GM12878 (cell line): ENCODE measurements at regions not wholly inside any gene's neighbourhood (a gene's known extent, or its start where the extent isn't known, plus 50 kb on each side); places are given as distances from the start of the nearest gene placed in this dataset.

Experiments
- ATAC-seq: fragments of 200-7000 bp; cut with Tn5 transposase; 3 replicates; pipeline ENCODE4 v1.9.1; 2020; ENCODE audit warnings: mild to moderate bottlenecking, moderate library complexity
- BruUV-seq: library from RNA; stranded (reverse); fragments of 400-500 nt; replicated peaks from 2 replicates; lab custom pipeline; 2021; lab: Mats Ljungman, UMichigan
- CTCF ChIA-PET: fragments of 300-600 bp; sonication (Branson Sonifier 250); formaldehyde crosslinking; extraction: SDS; loops from one replicate; lab custom pipeline; 2021; ENCODE audit warnings: inconsistent platforms; lab: Yijun Ruan, JAX
- POLR2A ChIA-PET: fragments of 350-600 bp; formaldehyde crosslinking; extraction: SDS; loops from one replicate; lab custom pipeline; 2021; ENCODE audit warnings: inconsistent platforms; lab: Charles Lee
- RAD21 ChIA-PET: fragments of 300-600 bp; sonication (Branson Sonifier 250); formaldehyde crosslinking; loops from one replicate; lab custom pipeline; 2023; ENCODE audit warnings: antibody characterized with exemption; ENCODE audit not compliant: unreplicated experiment; lab: Charles Lee
- SMC1A ChIA-PET: fragments of 300-600 bp; sonication (Branson Sonifier 250); formaldehyde crosslinking; loops from one replicate; lab custom pipeline; 2023; ENCODE audit not compliant: unreplicated experiment, uncharacterized antibody; lab: Charles Lee
- DNase-seq: peaks from one replicate; pipeline ENCODE4 v3.0.0-alpha.2; 2011; ENCODE audit warnings: low read depth, low spot score
- FAIRE-seq: peaks from 3 replicates; lab custom pipeline; 2011; peaks lifted over from hg19 to GRCh38; lab: Jason Lieb, UNC
- H2AFZ ChIP-seq: 2 replicates; pipeline ENCODE4 v1.6.0; 2011; ENCODE audit warnings: low read depth, low read length, control low read depth; ENCODE audit not compliant: control insufficient read depth
- H3K27ac ChIP-seq: 2 replicates; pipeline ENCODE4 v1.5.1; 2011; ENCODE audit warnings: control low read depth; ENCODE audit not compliant: control insufficient read depth, insufficient read depth
- H3K27me3 ChIP-seq, 2 experiments: replicated peaks in 1 of 2; 2 replicates each; pipeline versions ENCODE4 v1.6.0 to v1.6.1; 2011; ENCODE audit warnings: low read length in 1 of 2; ENCODE audit not compliant: control insufficient read depth in 2 of 2, insufficient read depth in 2 of 2
- H3K36me3 ChIP-seq, 2 experiments: 2 replicates each; pipeline ENCODE4 v1.5.1; 2011; ENCODE audit warnings: low read length in 1 of 2; ENCODE audit not compliant: control insufficient read depth in 2 of 2, insufficient read depth in 2 of 2
- H3K4me1 ChIP-seq: 2 replicates; pipeline ENCODE4 v1.6.1; 2011; ENCODE audit warnings: mild to moderate bottlenecking, low read length, moderate library complexity, mixed read lengths; ENCODE audit not compliant: control insufficient read depth, insufficient read depth
- H3K4me2 ChIP-seq: 2 replicates; pipeline ENCODE4 v1.6.0; 2011; ENCODE audit warnings: control low read depth; ENCODE audit not compliant: control insufficient read depth, insufficient read depth
- H3K4me3 ChIP-seq: fragments of 200-600 bp; sonication (generic); 2 replicates; pipeline ENCODE4 v1.5.1; 2016
- H3K79me2 ChIP-seq: 2 replicates; pipeline ENCODE4 v1.6.0; 2011; ENCODE audit warnings: low read length; ENCODE audit not compliant: control insufficient read depth, insufficient read depth
- H3K9ac ChIP-seq: 2 replicates; pipeline ENCODE4 v1.8.0; 2011; ENCODE audit warnings: low read length, control low read depth, mixed read lengths; ENCODE audit not compliant: control insufficient read depth, insufficient read depth
- H3K9me3 ChIP-seq: replicated peaks from 3 replicates; pipeline ENCODE4 v1.5.1; 2011; ENCODE audit warnings: mild to moderate bottlenecking, low read length; ENCODE audit not compliant: control insufficient read depth, insufficient read depth
- H4K20me1 ChIP-seq: 2 replicates; pipeline ENCODE4 v1.6.0; 2011; ENCODE audit not compliant: control insufficient read depth, insufficient read depth
- BCL3 ChIP-seq: IDR thresholded peaks from 2 replicates; pipeline ENCODE4 v1.6.1; 2011; ENCODE audit warnings: borderline replicate concordance, low read depth, mild to moderate bottlenecking, moderate library complexity, low read length; ENCODE audit not compliant: insufficient read depth, poor library complexity, severe bottlenecking
- BHLHE40 ChIP-seq, 2 experiments: fragments of 450-650 bp in 1 of 2; IDR thresholded peaks; 2 replicates each; pipeline ENCODE4 v1.6.1; 2011 to 2017; ENCODE audit warnings: low read depth in 2 of 2, borderline replicate concordance in 1 of 2, improper control_type of control experiment in 1 of 2, low read length in 1 of 2, mild to moderate bottlenecking in 1 of 2
- CHD2 ChIP-seq: IDR thresholded peaks from 2 replicates; pipeline ENCODE4 v1.6.1; 2011; ENCODE audit warnings: low read depth, low read length, improper control_type of control experiment, borderline replicate concordance
- FOXK2 ChIP-seq: fragments of 450-650 bp; IDR thresholded peaks from 2 replicates; pipeline ENCODE4 v1.6.1; 2017; ENCODE audit warnings: mild to moderate bottlenecking, moderate library complexity
- HDAC6 ChIP-seq: fragments of 200-600 bp; sonication (generic); IDR thresholded peaks from one replicate; pipeline ENCODE4 v1.8.0; 2017; ENCODE audit warnings: antibody characterized with exemption; ENCODE audit not compliant: unreplicated experiment
- NFIC ChIP-seq: IDR thresholded peaks from 2 replicates; pipeline ENCODE4 v1.6.1; 2012; ENCODE audit warnings: low read depth, mild to moderate bottlenecking, inconsistent platforms, low read length, moderate library complexity
- NFYB ChIP-seq: IDR thresholded peaks from 2 replicates; pipeline ENCODE4 v1.6.1; 2011; ENCODE audit warnings: low read depth, mild to moderate bottlenecking, low read length, improper control_type of control experiment, moderate library complexity; ENCODE audit not compliant: insufficient read depth
- NR2C1 ChIP-seq: fragments of 450-650 bp; IDR thresholded peaks from 2 replicates; pipeline ENCODE4 v1.6.1; 2017; ENCODE audit warnings: antibody characterized with exemption, mild to moderate bottlenecking, moderate library complexity
- NRF1 ChIP-seq: conservative IDR thresholded peaks from 2 replicates; pipeline ENCODE4 v1.6.1; 2011; ENCODE audit warnings: mild to moderate bottlenecking, low read depth, low read length, improper control_type of control experiment
- RB1 ChIP-seq: fragments of 450-650 bp; formaldehyde crosslinking; IDR thresholded peaks from 2 replicates; pipeline ENCODE4 v1.6.1; 2017; ENCODE audit warnings: mild to moderate bottlenecking, borderline replicate concordance
- RCOR1 ChIP-seq: conservative IDR thresholded peaks from 2 replicates; pipeline ENCODE4 v1.6.1; 2012; ENCODE audit warnings: low read depth, low read length, improper control_type of control experiment
- SMAD5 ChIP-seq: IDR thresholded peaks from 2 replicates; pipeline ENCODE4 v1.6.1; 2016; ENCODE audit warnings: antibody characterized with exemption, low read depth
- SP1 ChIP-seq: IDR thresholded peaks from one replicate; pipeline ENCODE4 v1.6.1; 2011; ENCODE audit warnings: low read depth, low read length
- SREBF1 ChIP-seq: IDR thresholded peaks from 2 replicates; pipeline ENCODE4 v1.6.1; 2012; ENCODE audit warnings: mild to moderate bottlenecking, low read length
- TCF7 ChIP-seq: IDR thresholded peaks from 2 replicates; pipeline ENCODE4 v1.6.1; 2014; ENCODE audit warnings: antibody characterized with exemption, borderline replicate concordance
- ZNF217 ChIP-seq: fragments of 450-650 bp; IDR thresholded peaks from 2 replicates; pipeline ENCODE4 v1.6.1; 2017; ENCODE audit warnings: antibody characterized with exemption, mild to moderate bottlenecking
- ZNF384 ChIP-seq: IDR thresholded peaks from 2 replicates; pipeline ENCODE4 v1.6.1; 2012; ENCODE audit warnings: low read depth, mild to moderate bottlenecking, low read length, improper control_type of control experiment, borderline replicate concordance
- ZZZ3 ChIP-seq: IDR thresholded peaks from 2 replicates; pipeline ENCODE4 v1.6.1; 2011; ENCODE audit warnings: low read depth; ENCODE audit not compliant: control insufficient read depth, insufficient read length
- WGBS: methylation state at CpG from one replicate; pipeline ENCODE4 v1.1.6; 2016; ENCODE audit warnings: low lambda C conversion rate; ENCODE audit not compliant: insufficient replicate concordance, insufficient coverage; ENCODE audit errors: missing lambda C conversion rate; 5-methylcytosine and 5-hydroxymethylcytosine counted together
- in situ Hi-C: fragments of 300-500 bp; cut with MboI; formaldehyde crosslinking; loops from 9 replicates; pipeline ENCODE4 v1.14.3; 2018; ENCODE audit warnings: mixed read lengths
- intact Hi-C: fragments of 100-400 bp; cut with micrococcal nuclease; formaldehyde crosslinking; loops from one replicate; pipeline ENCODE4 v1.14.2; 2022; ENCODE audit not compliant: unreplicated experiment
- TF ChIP-seq, protein P1 (sequence below): fragments of 450-650 bp; IDR thresholded peaks from 2 replicates; pipeline ENCODE4 v1.6.1; 2017; ENCODE audit warnings: borderline replicate concordance
- TF ChIP-seq, protein P2 (sequence below): fragments of 450-650 bp; IDR thresholded peaks from 2 replicates; pipeline ENCODE4 v1.6.1; 2016; ENCODE audit warnings: mild to moderate bottlenecking

DNA sequence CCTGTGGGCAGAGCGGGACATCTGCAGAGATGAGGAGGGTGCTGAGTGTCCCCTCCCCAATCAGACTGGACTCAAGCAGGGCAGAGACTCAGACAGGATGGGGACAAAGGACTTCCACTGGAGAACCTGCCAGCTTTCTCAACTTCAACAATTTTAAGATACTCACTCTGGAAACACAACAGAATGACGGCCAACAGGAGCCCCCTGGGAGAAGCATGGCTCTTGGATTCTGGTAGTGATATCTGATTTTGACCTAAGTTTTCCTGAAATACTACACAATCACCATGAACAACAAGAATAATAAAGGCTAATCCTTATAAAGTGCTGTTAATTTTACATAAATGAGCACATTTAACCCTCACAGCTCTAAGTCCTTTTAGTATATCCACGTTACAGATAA is 83.5 kb upstream of the PLEKHG1 start:
- H3K27me3 ChIP-seq: no peaks in the 10 kb centered on the region; a peak in 2 of 4 replicates

GRCh38 chr6:150517175-150517574 is 82.5 kb upstream of the PLEKHG1 start:
- ChIA-PET POLR2A (no interaction called here), CTCF (no interaction called here), SMC1A (no interaction called here), RAD21 (no interaction called here)
- Histone ChIP-seq H3K4me3 (no peak overlapping the region), H2AFZ (no peak overlapping the region), H3K27ac (no peak overlapping the region), H3K27me3 (no peaks in the 10 kb centered on the region; a peak in 2 of 4 replicates), H3K4me1 (no peaks in the 10 kb centered on the region), H3K9ac (no peak overlapping the region), H3K9me3 (no peaks in the 10 kb centered on the region), H3K4me2 (no peak overlapping the region), H3K79me2 (no peaks in the 10 kb centered on the region), H4K20me1 (no peaks in the 10 kb centered on the region), H3K36me3 (no peaks in the 10 kb centered on the region)
- no peak for ATAC-seq
- no peak for FAIRE-seq
- intact Hi-C loops: no loop called here
- 10% methylated on average over 3 of the region's 3 CpGs for whole genome bisulfite sequencing
- in situ Hi-C loops: no loop called here
- DNase-seq: no peak
- BruUV-seq: no TSS peak
- no peak for TF ChIP-seq CHD2
- no peak for TF ChIP-seq ZZZ3
- no peak for TF ChIP-seq ZNF217
- TF ChIP-seq BCL3: no peak
- TF ChIP-seq, protein P1, sequence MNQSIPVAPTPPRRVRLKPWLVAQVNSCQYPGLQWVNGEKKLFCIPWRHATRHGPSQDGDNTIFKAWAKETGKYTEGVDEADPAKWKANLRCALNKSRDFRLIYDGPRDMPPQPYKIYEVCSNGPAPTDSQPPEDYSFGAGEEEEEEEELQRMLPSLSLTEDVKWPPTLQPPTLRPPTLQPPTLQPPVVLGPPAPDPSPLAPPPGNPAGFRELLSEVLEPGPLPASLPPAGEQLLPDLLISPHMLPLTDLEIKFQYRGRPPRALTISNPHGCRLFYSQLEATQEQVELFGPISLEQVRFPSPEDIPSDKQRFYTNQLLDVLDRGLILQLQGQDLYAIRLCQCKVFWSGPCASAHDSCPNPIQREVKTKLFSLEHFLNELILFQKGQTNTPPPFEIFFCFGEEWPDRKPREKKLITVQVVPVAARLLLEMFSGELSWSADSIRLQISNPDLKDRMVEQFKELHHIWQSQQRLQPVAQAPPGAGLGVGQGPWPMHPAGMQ: no peak
- no peak for TF ChIP-seq NFIC
- TF ChIP-seq SP1: no peak
- TF ChIP-seq FOXK2: no peak
- TF ChIP-seq BHLHE40 (IDR thresholded peaks at IDR 0.05; ENCODE audit: borderline replicate concordance in 1 of 2, low read depth in 2 of 2, low read length in 1 of 2): no peak
- TF ChIP-seq SMAD5: no peak

More for the DNA sequence above, 83.5 kb upstream of the PLEKHG1 start:
- no peak for TF ChIP-seq RB1
- TF ChIP-seq NFYB: no peak
- no peak for TF ChIP-seq TCF7
- TF ChIP-seq RCOR1: no peak
- TF ChIP-seq HDAC6: no peak
- no peak for TF ChIP-seq SMAD5
- no peak for TF ChIP-seq SREBF1
- no peak for TF ChIP-seq SP1
- TF ChIP-seq NRF1: no peak
- TF ChIP-seq, protein P2, sequence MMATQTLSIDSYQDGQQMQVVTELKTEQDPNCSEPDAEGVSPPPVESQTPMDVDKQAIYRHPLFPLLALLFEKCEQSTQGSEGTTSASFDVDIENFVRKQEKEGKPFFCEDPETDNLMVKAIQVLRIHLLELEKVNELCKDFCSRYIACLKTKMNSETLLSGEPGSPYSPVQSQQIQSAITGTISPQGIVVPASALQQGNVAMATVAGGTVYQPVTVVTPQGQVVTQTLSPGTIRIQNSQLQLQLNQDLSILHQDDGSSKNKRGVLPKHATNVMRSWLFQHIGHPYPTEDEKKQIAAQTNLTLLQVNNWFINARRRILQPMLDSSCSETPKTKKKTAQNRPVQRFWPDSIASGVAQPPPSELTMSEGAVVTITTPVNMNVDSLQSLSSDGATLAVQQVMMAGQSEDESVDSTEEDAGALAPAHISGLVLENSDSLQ: no peak
- TF ChIP-seq ZNF384: no peak
- no peak for TF ChIP-seq NR2C1
- intact Hi-C loops: no loop called here
- Histone ChIP-seq H3K9ac (no peak overlapping the region), H2AFZ (no peak overlapping the region), H3K4me3 (no peak overlapping the region), H3K4me2 (no peak overlapping the region), H3K79me2 (no peaks in the 10 kb centered on the region), H3K27ac (no peak overlapping the region), H3K36me3 (no peaks in the 10 kb centered on the region), H4K20me1 (no peaks in the 10 kb centered on the region), H3K4me1 (no peaks in the 10 kb centered on the region), H3K9me3 (no peaks in the 10 kb centered on the region)
- ATAC-seq (no peak), DNase-seq (no peak), FAIRE-seq (no peak)
- BruUV-seq: no TSS peak
- RAD21 ChIA-PET: no interaction called here
- SMC1A ChIA-PET: interaction anchor here (0.6 kb wide), 1 partner anchor 869 kb away, joined by 3 read pairs; no protein-coding TSS in a partner anchor
- in situ Hi-C loops: no loop called here
- CTCF ChIA-PET: no interaction called here
- 30% methylated on average over 3 of the region's 3 CpGs for WGBS
- POLR2A ChIA-PET: no interaction called here
